ENCODE measurements at regions not wholly inside any gene's neighbourhood (a gene's known extent, or its start where the extent isn't known, plus 50 kb on each side); places are given as distances from the start of the nearest gene placed in this dataset.

- TF ChIP-seq, protein P1, sequence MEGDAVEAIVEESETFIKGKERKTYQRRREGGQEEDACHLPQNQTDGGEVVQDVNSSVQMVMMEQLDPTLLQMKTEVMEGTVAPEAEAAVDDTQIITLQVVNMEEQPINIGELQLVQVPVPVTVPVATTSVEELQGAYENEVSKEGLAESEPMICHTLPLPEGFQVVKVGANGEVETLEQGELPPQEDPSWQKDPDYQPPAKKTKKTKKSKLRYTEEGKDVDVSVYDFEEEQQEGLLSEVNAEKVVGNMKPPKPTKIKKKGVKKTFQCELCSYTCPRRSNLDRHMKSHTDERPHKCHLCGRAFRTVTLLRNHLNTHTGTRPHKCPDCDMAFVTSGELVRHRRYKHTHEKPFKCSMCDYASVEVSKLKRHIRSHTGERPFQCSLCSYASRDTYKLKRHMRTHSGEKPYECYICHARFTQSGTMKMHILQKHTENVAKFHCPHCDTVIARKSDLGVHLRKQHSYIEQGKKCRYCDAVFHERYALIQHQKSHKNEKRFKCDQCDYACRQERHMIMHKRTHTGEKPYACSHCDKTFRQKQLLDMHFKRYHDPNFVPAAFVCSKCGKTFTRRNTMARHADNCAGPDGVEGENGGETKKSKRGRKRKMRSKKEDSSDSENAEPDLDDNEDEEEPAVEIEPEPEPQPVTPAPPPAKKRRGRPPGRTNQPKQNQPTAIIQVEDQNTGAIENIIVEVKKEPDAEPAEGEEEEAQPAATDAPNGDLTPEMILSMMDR (IDR thresholded peaks at IDR 0.05; ENCODE audit: low read depth, low read length): no peak
- no peak for TF ChIP-seq EZH2phosphoT487 (IDR thresholded peaks at IDR 0.05; ENCODE audit: low read depth)
These were observed 1945.9 kb upstream of the NUDT12 start for GRCh38 chr5:105508519-105508918.
